Activated T-cell treated with anti-CD3 and anti-CD28 coated beads for 48 hours (primary cell): ENCODE measurements at regions not wholly inside any gene's neighbourhood (a gene's known extent, or its start where the extent isn't known, plus 50 kb on each side); places are given as distances from the start of the nearest gene placed in this dataset.

ENCODE experiments used
- DNase-seq: peaks from one replicate; pipeline ENCODE4 v3.0.0-alpha.2; 2020; ENCODE audit warnings: low read depth

- DNase-seq, result no peak
Measured at GRCh38 chr1:164310166-164310565, 248.8 kb upstream of the PBX1 start.

DNA sequence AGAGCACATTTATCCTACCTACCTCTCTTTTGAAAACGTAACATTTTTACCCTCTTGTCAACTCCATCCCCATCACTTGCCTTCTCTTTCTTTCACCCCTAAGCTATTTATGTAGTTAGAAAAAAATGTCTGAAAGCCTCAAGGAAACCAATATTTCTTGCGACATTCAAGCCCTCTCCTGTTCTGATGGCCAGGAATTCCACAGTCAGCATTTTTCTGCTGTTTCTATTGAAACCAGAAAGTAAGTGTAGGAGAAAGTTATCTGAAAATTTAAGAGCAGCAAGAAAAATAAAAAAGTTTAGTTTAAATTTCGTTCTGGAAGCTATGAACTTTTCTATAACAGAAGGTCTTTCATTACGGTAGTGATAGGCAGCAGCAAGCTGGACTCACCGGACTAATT, 247.6 kb upstream of the PBX1 start:
- no peak for DNase-seq

DNA sequence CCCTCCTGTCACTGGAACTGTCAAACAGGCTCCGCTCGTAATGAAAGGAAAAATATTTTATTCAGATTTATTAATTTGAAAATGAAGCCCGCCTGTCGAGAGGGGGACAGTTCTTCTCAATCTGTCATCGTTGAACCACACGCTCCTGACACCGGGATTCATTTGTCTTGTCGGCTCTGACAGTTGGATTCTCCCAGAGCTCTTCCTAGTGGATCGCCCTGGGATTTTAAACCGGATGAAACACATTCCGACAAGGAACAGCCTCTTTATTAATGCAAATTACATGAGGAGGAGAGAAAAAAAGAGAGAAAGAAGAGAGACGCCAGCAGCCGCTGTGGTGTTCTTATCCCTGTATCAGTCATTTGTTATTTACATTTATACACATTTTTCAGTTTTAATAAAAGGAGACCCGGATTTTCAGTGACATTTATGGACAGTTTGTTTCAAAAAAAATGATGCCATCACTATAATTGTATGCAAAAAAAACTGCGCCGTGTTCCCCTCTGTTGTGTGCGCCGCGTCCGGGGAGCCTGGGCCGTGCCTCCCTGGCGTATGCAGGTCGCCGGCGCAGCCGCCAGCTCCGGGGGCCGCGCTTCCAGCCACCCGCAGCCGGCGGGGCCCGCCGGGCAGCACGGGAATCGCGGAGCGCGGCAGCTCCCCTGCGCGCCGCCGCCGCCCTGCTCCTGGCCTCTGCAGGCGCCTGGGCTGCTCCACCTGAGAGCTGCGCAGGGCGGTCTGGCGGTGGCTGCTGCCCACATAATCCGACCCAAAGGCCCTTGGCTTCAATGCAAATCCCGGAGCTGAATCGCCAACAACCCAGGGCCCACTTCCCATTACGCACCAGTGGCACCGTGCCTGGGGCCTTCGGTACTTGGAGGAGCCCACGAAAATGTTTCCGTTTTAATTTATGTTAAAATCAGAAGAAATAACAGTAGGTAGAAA, 237.9 kb upstream of the PBX1 start:
- DNase-seq, result no peak

DNA sequence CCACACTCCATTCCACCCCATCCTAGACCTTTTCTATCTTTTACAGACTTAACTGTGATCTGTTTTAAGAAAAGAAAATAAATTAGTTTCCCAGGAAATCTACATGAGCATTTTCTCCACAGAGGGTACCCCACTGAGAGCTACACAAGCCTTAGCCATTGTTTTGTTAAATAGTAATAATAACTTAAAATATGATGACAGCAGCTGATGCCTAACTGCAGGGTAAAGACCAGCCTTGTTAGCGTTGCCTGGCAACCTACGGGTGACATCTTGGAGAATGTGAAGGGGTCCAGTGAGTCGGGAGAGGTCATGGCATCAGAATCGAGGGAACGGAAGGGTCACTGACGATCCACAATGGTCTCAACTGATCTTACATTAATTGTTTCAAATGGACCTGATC, 233.2 kb upstream of the PBX1 start:
- DNase-seq, result no peak

- DNase-seq, result no peak
Measured at GRCh38 chr1:164333387-164333786, 225.6 kb upstream of the PBX1 start.

DNA sequence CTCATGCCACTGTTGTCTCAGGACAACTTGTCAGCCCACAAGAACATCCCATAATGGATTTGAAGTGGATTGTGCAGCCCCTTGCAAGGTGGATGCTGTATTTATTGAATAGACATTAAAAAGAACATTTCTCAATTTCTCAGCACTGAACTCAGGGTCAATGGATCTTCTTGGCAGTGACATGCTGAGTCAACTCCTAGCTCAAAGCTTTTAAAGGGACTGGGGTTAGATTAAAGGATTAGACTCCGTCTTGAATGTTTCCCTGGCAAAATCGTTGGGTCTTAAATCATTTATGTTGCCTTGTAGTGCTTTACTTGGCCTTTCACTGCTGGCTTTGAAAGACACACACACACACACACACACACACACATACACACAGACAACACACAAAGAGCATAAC, 221.6 kb upstream of the PBX1 start:
- no peak for DNase-seq

GRCh38 chr1:164337885-164338284, 221.1 kb upstream of the PBX1 start:
- DNase-seq, result no peak

- no peak for DNase-seq
Measured at GRCh38 chr1:164343189-164343588, 215.8 kb upstream of the PBX1 start.

GRCh38 chr1:164347980-164348379, 211.0 kb upstream of the PBX1 start:
- DNase-seq, result no peak

DNA sequence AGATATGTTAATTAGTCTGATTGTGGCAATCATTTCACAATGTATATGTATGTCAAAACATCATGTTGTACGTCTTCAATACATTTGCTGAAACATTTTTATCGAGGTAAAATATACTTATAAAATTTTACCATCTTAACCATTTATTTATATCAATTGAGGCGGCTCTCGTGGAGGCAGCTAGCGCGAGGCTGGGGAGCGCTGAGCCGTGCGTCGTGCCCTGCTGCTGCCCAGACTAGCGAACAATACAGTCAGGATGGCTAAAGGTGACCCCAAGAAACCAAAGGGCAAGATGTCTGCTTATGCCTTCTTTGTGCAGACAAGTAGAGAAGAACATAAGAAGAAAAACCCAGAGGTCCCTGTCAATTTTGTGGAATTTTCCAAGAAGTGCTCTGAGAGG, 202.5 kb upstream of the PBX1 start:
- no peak for DNase-seq

DNA sequence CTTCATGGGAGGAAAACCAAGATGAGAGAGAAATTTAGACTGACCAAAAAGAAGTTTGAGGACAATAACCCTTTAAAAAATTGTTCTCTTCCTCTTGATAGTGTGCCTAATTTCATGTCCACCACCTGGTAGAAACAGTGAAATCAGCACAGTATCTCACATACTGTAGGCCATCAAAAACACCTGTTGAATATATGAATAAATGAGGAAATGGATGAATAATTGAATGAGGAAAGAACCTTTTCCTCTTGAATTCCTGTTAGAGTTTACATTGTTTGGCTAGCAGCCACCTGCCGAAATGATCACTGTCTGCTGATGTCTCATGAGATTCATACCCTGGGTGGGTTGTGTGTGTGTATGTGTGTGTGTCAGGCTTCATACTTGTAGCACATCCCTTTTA, 198.7 kb upstream of the PBX1 start:
- DNase-seq, result no peak

GRCh38 chr1:164361927-164362326, 197.1 kb upstream of the PBX1 start:
- DNase-seq, result no peak

DNA sequence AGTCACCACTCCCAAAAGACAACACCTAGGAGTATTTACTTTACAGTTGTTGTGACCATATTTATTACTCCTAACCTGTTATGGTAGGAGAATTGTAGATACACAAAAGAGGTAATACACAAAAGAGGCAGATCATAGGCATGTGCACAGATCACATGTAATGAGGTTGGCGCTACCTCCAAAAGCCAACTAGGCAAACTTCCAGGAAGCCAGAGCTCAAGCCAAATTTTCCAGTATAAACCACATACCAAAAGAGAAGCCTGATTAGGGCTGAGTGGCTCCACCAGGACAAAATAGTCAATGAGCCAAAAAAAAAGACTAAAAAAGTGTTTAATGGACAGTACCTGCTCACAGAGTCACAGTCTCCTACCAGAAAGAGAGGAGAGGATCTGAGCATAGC, 195.0 kb upstream of the PBX1 start:
- no peak for DNase-seq

GRCh38 chr1:164366014-164366413, 193.0 kb upstream of the PBX1 start:
- DNase-seq, result no peak

GRCh38 chr1:164369698-164370365, 189.2 kb upstream of the PBX1 start:
- no peak for DNase-seq

DNA sequence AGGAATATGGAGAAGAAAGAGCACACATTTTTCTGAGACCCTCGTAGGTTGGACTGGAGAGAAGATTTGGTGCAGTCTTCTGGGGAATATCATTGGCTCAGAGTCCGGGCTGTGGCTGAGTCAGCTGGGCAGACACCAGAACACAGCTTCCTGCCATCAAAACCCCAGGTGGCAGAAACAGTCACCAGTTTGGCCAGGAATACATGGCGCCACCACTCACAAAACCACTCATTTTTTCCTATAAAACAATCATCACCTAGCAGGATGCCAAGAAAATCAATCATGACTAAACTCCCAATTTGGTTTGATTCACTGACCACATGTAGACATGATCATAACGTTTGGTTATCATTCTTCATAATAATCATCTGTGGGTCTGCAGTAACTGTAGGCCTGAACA, 178.1 kb upstream of the PBX1 start:
- no peak for DNase-seq

- DNase-seq, result no peak
Measured at GRCh38 chr1:164382384-164382783, 176.6 kb upstream of the PBX1 start.

- DNase-seq, result no peak
Measured at GRCh38 chr1:164384262-164384661, 174.7 kb upstream of the PBX1 start.

- no peak for DNase-seq
Measured at GRCh38 chr1:164417016-164417704, 141.8 kb upstream of the PBX1 start.

DNA sequence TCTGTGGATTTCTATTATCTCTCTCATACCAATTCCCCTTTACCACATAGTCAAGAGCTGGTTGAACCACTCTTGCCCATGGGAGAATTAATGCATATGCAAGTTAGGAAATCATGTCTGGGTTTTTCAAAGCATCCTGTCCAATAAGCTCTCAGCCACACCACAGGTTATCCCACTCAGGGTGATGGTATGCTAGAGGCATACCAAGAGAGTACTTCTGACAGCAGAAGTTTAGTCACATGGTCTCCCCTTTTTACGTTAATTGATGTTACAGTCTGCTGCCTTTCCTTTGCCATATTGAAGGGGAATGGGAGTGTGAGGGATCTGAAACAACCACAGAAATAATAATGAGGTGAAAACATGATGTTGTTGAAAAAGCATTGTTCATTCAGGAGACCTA, 135.8 kb upstream of the PBX1 start:
- DNase-seq, result no peak

GRCh38 chr1:164433141-164433817, 125.7 kb upstream of the PBX1 start:
- DNase-seq, result no peak

GRCh38 chr1:164433818-164434170, 125.2 kb upstream of the PBX1 start:
- DNase-seq, result no peak
